GM12872 (cell line): ENCODE measurements at regions not wholly inside any gene's neighbourhood (a gene's known extent, or its start where the extent isn't known, plus 50 kb on each side); places are given as distances from the start of the nearest gene placed in this dataset.

Experiments
- TF ChIP-seq, protein P1 (sequence below): IDR thresholded peaks from 3 replicates; pipeline ENCODE4 v1.5.1; 2011; ENCODE audit warnings: low read depth, mild to moderate bottlenecking, low read length, moderate library complexity; ENCODE audit not compliant: insufficient read depth

DNA sequence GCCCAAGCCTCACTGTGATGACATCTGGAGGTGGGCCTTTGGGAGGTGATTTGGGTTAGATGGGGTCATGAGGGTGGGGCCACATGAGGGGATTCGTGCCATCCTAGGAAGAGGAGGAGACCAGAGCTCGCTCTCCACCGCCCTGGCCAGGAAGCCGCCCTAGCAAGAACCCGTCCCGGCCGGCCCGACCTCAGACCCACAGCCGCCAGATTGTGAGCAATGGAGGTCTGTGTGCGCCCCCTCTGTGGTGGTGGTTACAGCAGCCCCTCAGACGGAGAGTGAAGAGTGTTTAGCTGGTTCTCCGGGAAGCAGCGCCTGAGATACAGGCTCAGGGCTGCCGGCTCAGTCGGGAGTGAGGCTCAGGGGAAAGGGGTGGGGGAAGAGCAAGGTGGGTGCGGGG, 83.3 kb downstream of the RTP5 start:
- TF ChIP-seq, protein P1, sequence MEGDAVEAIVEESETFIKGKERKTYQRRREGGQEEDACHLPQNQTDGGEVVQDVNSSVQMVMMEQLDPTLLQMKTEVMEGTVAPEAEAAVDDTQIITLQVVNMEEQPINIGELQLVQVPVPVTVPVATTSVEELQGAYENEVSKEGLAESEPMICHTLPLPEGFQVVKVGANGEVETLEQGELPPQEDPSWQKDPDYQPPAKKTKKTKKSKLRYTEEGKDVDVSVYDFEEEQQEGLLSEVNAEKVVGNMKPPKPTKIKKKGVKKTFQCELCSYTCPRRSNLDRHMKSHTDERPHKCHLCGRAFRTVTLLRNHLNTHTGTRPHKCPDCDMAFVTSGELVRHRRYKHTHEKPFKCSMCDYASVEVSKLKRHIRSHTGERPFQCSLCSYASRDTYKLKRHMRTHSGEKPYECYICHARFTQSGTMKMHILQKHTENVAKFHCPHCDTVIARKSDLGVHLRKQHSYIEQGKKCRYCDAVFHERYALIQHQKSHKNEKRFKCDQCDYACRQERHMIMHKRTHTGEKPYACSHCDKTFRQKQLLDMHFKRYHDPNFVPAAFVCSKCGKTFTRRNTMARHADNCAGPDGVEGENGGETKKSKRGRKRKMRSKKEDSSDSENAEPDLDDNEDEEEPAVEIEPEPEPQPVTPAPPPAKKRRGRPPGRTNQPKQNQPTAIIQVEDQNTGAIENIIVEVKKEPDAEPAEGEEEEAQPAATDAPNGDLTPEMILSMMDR: no peak

DNA sequence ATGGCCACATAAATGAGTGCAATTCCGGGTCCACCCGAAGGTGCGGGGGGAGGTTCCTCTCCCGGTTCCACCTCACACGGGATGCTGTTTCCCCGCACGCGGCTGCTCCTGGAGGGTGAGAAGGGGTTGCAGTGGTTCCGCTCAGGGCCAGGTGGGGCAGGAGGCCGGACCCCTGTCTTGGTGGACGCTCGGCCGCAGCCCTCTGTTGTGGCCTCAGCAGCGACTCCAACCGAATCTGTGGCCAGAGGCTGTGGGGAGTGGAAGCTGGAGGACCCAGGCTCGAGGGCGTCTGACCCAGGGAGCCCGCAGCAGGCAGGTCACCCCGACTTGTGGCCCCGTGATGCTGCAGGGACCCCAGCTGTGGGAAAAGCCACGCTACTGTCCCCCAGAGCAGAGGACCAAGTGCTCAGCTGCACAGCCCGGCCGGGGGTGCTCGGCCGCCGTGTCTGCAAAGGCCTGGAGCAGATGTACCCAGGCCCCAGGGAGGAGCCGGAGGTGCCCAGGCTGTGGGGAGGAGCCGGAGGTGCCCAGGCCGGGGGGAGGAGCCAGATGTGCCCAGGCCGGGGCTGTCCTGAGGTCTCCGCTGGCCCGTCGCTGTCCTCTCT, 83.9 kb downstream of the RTP5 start:
- TF ChIP-seq, protein P1: no peak

DNA sequence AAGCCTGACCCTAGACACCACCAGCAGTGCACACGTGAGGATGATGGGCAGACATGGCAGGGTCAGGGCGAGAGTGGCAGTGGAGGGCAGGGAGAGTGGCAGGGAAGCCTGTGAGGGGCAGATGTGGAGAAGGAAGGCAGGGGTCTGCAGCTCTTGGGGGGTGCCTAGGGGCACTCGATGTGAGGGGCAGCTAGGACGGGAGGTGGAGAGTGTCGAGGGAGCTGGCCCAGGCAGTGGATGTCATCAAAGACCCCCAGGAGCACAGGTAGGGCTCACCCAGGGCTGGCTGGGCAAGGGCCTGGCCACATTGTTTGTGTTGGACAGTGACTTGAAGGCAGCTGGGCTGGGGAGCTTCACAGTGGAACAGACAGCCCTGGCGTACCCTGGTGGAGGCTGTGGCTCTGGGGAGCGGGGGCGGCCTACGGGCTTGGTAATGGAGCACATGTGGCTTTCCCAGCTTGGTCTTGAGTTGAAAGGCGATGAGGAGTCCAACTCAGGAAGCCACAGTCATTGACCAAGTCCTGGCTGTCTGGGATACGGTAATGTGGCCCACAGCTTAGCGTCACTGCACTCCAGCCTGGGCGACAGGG, 87.1 kb downstream of the RTP5 start:
- TF ChIP-seq, protein P1: no peak

DNA sequence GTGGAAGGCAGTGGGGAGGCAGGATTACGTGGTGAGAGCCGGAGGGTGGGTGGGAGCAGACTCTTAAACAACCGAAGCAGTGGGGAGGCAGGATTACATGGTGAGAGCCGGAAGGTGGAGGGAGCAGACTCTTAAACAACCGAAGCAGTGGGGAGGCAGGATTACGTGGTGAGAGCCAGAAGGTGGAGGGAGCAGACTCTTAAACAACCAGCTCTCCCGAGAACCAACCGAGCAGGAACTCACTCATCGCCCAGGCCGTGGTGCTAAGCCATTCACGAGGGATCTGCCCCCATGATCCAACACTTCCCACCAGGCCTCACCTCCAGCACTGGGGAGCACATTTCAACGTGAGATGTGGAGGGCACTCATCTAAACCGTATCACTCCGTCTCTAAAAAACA, 87.7 kb downstream of the RTP5 start:
- TF ChIP-seq, protein P1: no peak

DNA sequence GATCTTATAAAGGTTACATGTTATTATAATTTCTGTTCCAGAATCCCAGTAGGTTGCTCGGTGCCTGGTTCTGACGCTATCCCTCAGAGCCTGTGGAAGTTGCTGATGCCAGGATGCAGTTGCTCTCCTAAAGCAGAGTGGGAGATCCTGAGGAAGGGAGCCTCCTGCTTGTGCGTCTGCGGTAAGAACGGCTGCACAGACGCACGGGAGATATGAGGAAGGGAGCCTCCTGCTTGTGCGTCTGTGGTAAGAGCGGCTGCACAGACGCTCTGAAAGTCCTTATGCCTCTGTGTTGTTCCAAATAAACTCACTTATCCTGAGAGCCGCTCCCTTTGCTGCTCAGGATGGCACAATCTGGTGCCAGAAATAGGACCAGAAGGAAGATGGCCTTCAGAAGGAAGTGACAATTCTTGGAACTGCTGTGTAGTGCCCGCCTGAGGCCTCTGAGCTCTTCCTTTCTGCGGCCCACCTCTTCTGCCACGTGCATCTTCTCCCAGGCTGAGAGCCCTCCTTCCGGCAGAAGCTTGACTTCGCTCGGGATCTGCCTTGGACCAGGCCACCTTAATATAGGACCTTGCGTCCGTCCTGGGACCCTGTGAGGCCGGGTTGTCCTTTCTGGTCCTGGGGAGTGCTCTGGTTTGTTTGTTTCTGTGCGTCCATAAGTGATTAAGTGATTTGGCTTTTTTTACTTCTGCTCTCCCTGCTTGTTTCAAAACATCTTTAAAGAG, 89.5 kb downstream of the RTP5 start:
- TF ChIP-seq, protein P1: no peak

DNA sequence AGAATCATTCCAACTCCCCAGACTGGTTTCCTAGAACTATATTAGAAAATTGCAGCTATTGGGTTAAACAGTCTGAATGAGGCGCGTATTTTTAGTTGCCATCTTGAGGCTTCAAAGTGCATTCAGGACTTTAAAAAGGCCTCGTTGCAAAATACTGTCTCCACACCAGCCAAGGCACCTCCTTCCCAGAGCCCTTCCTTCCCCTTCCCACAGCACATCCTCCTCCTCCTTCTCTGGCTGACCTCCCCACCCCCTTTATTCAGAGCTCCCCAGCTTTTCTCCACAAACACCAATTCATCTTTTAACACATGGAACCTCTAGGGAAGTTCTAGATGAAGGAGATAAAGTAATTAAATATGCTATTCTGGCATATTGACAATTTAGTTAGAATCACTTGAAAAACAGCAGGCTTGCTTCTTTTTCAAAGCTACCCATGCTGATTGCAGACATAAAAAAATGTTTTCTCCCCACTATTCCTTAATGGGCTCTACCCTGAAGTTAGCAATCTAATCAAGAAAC, 90.3 kb downstream of the RTP5 start:
- TF ChIP-seq, protein P1: no peak

DNA sequence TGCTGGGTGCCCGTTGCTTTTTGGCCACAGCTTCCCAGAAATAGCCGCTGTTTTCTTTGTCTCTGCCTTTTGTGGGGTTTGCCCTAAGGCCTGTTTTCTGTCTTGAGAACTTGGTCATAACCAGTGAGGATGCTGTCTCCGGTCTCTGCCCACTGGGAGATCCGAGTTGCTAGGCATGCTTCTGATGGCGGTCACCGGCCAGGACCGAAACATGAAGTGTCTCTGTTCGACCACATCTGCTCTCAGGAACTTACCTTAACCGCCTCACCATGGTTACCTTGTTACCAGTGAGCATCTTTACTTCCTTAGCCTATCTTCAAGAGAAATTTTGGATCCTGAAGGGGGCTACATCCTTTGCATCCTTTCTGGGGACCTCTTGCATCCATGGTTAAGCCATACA, 91.9 kb downstream of the RTP5 start:
- TF ChIP-seq, protein P1: no peak
